ENCODE measurements at regions not wholly inside any gene's neighbourhood (a gene's known extent, or its start where the extent isn't known, plus 50 kb on each side); places are given as distances from the start of the nearest gene placed in this dataset.
A peak's percentile ranks its signal among the peaks of the same experiment; 100 is the strongest.
"Not testable (repeated sequence)": the region's sequence is repeated elsewhere in the genome, so short reads cannot be mapped to it uniquely, and the experiment has no call there.

- Histone ChIP-seq H3K4me3 (ENCODE audit: low read length in 3 of 3) (no peak overlapping the region), H3K9ac (ENCODE audit: low read length in 3 of 3) (no peak overlapping the region), H3K36me3 (ENCODE audit: control insufficient read depth in 2 of 3, insufficient read depth in 3 of 3, low read length in 3 of 3) (no peaks in the 10 kb centered on the region), H3K27me3 (ENCODE audit: control insufficient read depth, insufficient read depth, low read length) (no peaks in the 10 kb centered on the region), H3K27ac (ENCODE audit: low read depth in 2 of 2, low read length in 2 of 2) (no peak overlapping the region), H3K4me1 (ENCODE audit: control insufficient read depth in 2 of 3, insufficient read depth in 2 of 3, low read depth in 1 of 3, low read length in 3 of 3) (peaks cover 6 to 16% (median 8%) of the 10 kb centered on the region in 3 donors), H3K9me3 (ENCODE audit: control insufficient read depth in 2 of 3, insufficient read depth in 1 of 3, low read length in 3 of 3) (no peaks in the 10 kb centered on the region)
- DNase-seq: peak in 2 of 5 donors; percentile 51 to 61
- no peak for TF ChIP-seq CTCF (IDR thresholded peaks at IDR 0.05; ENCODE audit: borderline replicate concordance, extremely low read depth, insufficient read depth)
- FAIRE-seq: no peak
- intact Hi-C loops (cut with DNase I): no loop called here
Observed at GRCh38 chr10:5576780-5577624, 52.2 kb downstream of the CALML3 start.

- DNase-seq: peak in 1 of 5 donors; percentile 10
- FAIRE-seq; H3K27me3 ChIP-seq (ENCODE audit: control insufficient read depth, insufficient read depth, low read length); H3K9me3 ChIP-seq (ENCODE audit: control insufficient read depth in 2 of 3, insufficient read depth in 1 of 3, low read length in 3 of 3); H3K36me3 ChIP-seq (ENCODE audit: control insufficient read depth in 2 of 3, insufficient read depth in 3 of 3, low read length in 3 of 3); H3K9ac ChIP-seq (ENCODE audit: low read length in 3 of 3); H3K4me3 ChIP-seq (ENCODE audit: low read length in 3 of 3); H3K27ac ChIP-seq (ENCODE audit: low read depth in 2 of 2, low read length in 2 of 2); intact Hi-C loops (cut with DNase I): not testable (repeated sequence)
- H3K4me1 ChIP-seq (ENCODE audit: control insufficient read depth in 2 of 3, insufficient read depth in 2 of 3, low read depth in 1 of 3, low read length in 3 of 3): peaks cover 2 to 11% (median 7%) of the 10 kb centered on the region in 3 donors
Observed at GRCh38 chr10:5580038-5580428, 55.3 kb downstream of the CALML3 start.

GRCh38 chr10:5581670-5582566, 57.2 kb downstream of the CALML3 start:
- no peaks in the 10 kb centered on the region for H3K36me3 ChIP-seq (ENCODE audit: control insufficient read depth in 2 of 3, insufficient read depth in 3 of 3, low read length in 3 of 3)
- TF ChIP-seq CTCF (IDR thresholded peaks at IDR 0.05; ENCODE audit: borderline replicate concordance, extremely low read depth, insufficient read depth): no peak
- no peak overlapping the region for H3K9ac ChIP-seq (ENCODE audit: low read length in 3 of 3)
- H3K27ac ChIP-seq (ENCODE audit: low read depth in 2 of 2, low read length in 2 of 2): no peak overlapping the region
- intact Hi-C loops (cut with DNase I): no loop called here
- H3K4me1 ChIP-seq (ENCODE audit: control insufficient read depth in 2 of 3, insufficient read depth in 2 of 3, low read depth in 1 of 3, low read length in 3 of 3): peaks cover 0 to 11% (median 0%) of the 10 kb centered on the region in 3 donors
- DNase-seq (peak in 2 of 5 donors; percentile 35 to 49), FAIRE-seq (no peak)
- no peak overlapping the region for H3K4me3 ChIP-seq (ENCODE audit: low read length in 3 of 3)
- no peaks in the 10 kb centered on the region for H3K9me3 ChIP-seq (ENCODE audit: control insufficient read depth in 2 of 3, insufficient read depth in 1 of 3, low read length in 3 of 3)
- no peaks in the 10 kb centered on the region for H3K27me3 ChIP-seq (ENCODE audit: control insufficient read depth, insufficient read depth, low read length)

DNA sequence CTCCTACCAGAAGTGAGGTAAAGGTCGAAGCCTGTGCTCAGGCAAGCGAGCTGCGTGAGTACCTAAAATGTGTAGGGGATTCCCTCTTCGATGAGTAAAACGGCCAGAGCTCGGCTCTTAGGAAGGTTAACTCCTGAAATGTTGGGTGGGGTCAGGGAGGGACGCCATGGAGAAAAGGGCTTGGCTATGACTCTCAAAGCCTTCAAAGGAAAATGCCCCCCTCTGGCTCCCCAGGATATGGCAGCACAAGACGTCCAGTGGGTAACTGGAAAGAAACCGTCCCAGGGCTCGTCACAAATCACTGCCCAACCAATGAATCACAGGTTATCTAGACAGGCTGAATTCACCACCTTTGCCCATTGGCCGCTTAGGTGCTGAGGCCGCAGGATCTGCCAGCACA, 58.0 kb downstream of the CALML3 start:
- no peak for TF ChIP-seq CTCF (IDR thresholded peaks at IDR 0.05; ENCODE audit: borderline replicate concordance, extremely low read depth, insufficient read depth)
- Histone ChIP-seq H3K9me3 (ENCODE audit: control insufficient read depth in 2 of 3, insufficient read depth in 1 of 3, low read length in 3 of 3) (no peaks in the 10 kb centered on the region), H3K27me3 (ENCODE audit: control insufficient read depth, insufficient read depth, low read length) (no peaks in the 10 kb centered on the region), H3K4me3 (ENCODE audit: low read length in 3 of 3) (no peak overlapping the region), H3K9ac (ENCODE audit: low read length in 3 of 3) (no peak overlapping the region), H3K4me1 (ENCODE audit: control insufficient read depth in 2 of 3, insufficient read depth in 2 of 3, low read depth in 1 of 3, low read length in 3 of 3) (peaks cover 0 to 12% (median 0%) of the 10 kb centered on the region in 3 donors), H3K27ac (ENCODE audit: low read depth in 2 of 2, low read length in 2 of 2) (no peak overlapping the region), H3K36me3 (ENCODE audit: control insufficient read depth in 2 of 3, insufficient read depth in 3 of 3, low read length in 3 of 3) (no peaks in the 10 kb centered on the region)
- FAIRE-seq (no peak), DNase-seq (peak in 2 of 5 donors; percentile 51 to 53)
- intact Hi-C loops (cut with DNase I): no loop called here

Data from kidney (tissue), 13 donors.